ENCODE measurements at regions not wholly inside any gene's neighbourhood (a gene's known extent, or its start where the extent isn't known, plus 50 kb on each side); places are given as distances from the start of the nearest gene placed in this dataset.
"Not testable (repeated sequence)": the region's sequence is repeated elsewhere in the genome, so short reads cannot be mapped to it uniquely, and the experiment has no call there.

DNA sequence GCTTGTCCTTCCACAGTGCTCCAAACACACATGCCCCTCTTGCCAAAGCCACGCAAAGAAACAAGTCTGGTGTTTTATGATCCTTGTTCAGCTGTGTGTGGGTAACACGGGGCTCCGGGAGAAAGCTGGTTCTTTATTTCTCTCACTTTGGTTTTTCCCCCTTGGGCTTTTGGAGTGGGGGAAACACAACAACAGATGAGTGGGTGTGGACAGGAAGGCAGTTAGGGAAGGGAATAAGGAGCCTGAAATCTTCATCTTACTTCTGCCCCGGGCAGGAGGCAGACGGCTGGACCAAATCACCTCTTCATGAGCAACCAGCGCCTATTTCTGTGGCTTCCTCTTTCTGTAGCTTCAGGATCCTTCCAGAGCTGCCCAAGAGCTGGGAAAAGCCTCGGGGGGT lies 218.5 kb downstream of the PHETA1 start:
- no peak for DNase-seq

DNA sequence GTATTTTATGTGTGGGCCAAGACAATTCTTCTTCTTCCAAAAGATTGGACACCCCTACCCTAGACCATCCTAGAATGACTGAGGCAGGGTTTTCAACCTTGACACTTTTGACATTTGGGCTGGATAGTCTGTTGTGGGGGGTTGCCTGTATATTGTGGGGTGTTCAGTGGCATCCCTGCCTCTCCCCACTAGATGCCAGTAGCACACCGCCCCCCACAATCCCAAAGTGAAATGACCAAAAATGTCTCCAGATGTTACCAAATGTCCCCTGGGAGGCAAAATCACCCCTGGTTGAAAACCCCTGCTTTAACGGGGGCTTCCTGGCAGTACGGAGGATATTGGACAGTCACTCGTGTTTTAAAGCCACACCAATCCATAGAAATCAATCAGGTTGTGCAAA lies 219.6 kb downstream of the PHETA1 start:
- no peak for DNase-seq

DNA sequence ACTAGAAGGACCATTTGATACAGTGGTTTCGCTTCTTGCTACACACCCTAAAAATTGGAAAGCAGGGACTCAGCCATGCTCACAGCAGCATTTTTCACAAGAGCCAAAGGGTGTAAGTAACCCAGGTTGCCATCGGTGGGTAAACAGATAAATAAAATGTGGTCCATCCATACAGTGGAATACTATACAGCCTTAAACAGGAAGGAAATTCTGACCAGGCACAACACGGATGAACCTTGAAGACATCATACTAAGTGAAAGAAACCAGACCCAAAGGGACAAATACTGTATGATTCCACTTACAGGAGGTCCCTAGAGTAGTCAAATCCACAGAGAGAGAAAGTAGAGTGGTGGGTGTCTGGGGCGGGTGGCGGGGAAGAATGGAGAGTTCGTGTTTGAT lies 220.9 kb downstream of the PHETA1 start:
- no peak for DNase-seq

DNA sequence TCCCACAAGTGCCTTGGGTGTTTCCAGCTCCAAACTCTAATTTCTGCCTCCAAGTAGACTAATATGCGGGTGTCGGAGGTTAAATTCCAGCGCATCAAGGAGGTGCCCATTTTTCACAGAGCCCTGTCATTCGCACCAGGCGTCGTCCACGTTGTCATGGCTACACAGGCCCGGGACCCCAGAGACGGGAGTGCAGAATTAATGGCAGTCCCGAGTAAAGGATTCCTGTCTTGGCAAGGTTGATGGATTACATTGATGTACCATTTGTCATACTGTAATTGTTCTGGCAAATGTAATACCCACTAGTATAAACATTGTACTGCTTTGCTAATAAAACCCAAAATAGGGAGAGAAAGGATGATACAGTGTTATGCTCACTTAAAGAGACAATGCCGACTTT lies 222.9 kb upstream of the MYL2 start:
- no peak for DNase-seq

DNA sequence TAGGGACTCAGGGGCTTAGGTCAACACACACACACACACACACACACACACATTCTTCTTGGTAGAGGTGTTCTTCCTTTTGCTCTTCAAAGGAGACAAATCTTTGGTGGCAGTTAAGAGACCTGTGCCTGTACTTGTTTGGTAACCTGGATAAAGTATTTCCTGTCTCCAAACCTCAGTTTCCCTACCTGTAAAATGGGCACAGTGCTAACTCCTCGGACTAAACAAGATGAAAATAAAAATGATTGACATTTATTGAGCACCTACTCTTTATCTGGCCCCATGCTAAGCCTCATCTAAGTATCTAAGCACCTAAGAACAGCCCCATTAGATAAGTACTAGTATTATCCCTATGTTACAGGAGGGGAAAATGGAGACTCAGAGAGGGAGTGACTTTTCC lies 220.8 kb upstream of the MYL2 start:
- no peak for DNase-seq

DNA sequence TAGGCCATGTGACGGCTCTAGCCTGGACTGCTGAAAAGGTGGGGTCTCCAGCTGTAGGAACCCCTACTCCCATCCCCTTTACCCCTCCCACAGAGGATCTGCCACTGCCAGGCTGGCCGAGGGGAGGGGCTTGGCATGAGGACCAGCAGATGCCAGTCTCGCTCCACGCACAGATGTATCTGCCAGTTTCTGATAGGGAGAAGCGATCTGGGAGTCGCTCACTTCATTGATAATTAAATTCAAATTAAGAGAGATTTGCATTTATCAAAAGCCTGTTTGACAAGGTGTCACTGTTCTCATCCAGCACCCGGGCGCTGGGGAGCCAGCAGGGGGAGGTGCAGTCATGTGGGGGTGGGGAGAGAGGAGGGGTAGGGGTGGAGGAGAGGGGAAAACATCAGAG lies 217.6 kb upstream of the MYL2 start:
- DNase-seq: no peak

DNA sequence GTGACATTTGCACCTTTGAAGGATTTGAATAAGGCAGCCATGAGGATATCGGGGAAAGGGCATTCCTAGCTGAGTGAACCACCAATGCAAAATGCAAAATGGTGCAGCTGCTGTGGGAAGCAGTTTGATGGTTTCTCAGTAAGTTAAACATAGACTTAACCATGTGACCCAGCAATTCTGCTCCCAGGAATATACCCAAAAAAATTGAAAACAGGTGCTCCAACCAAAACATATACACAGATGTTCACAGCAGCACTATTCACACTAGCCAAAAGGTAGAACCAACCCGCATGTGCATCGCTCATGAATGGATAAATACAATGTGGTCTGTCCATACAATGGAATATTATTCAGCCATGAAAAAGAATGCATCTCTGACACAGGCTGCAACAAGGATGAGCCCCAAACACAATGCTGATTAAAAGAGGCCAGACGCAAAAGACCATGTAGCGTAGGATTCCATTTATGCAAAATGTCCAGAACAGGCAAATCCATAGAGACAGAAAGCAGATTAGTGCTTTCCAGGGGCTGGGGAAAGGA lies 215.0 kb upstream of the MYL2 start:
- no peak for DNase-seq

DNA sequence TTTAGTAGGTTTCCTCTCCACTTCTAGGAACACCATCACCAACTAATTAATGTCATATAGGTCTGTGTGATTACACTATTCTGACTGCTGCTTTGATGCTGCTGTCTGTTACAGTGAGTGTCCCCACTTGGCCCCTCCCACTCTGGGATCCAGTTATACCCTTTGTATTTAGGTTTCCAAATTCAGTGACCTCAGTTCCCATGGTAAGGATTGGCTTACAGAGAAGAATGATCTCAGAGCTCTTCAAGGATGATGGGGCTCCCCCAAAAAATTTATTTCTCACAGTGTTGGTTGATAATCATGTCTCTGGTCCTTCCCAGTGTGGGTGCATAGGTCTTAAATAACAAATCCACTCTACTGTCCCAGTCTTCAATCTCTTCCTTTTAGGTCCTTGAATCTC lies 210.0 kb upstream of the MYL2 start:
- DNase-seq: no peak

DNA sequence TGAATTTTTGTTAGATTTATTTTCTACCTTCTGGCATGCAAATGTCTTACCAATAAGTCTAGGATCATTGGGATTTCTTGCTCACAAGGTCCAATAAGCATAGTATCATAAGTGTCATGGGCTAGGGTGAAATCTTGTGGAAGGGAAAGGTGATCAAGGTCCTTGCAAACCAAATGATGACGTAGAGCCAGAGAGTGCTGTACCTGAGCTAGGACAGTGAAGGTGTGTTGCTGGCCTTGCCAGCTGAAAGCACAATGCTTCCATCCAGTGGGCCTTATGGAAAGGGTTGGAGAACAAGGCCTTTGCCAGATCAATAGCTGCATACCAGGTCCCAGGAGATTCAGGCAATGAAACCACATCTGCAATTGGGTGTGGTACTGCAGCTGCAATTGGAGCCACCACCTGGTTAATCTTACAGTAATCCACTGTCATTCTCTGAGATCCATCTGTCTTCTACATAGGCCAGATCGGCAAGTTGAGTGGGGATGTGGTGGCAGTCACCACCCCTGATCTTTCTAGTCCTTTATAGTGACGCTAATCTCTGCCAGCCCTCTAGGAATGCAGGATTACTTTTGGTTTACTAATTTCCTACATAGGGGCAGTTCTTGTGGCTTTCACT lies 208.9 kb upstream of the MYL2 start:
- DNase-seq: no peak

DNA sequence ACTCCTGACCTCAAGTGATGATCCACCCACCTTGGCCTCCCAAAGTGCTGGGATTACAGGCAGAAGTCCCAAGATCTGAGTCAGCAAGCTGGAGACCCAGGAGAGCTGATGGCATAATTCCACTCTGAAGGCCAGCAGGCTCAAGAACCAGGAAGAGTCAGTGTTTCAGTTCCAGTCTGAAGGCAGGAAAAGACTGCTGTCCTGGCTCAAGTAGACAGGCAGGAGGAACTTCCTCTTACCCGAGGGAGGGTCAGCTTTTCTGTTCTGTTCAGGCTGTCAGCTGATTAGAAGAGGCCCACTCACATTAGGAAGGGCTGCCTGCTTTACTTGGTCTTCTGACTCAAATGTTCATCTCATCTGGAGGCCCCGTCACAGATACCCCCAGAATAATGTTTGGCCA lies 206.0 kb upstream of the MYL2 start:
- DNase-seq: no peak

DNA sequence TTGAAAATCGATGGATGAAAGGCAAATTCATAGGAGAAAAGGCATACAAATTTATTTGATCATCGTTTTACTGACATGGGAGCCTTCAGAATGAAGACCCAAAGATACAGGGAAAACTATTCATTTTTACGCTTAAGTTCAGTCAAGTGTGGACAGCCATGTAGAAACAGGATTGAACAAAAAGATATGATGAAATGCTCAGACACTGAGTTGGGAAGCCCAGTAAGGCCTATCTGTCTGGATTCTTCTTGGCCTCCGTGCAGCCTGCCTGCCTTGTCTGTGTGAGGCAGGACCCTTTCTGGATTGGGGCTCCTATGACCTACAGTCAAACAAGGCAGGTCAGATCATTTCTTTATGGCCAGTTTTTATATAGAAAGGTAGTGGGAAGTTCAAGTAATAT lies 203.8 kb upstream of the MYL2 start:
- DNase-seq: no peak

DNA sequence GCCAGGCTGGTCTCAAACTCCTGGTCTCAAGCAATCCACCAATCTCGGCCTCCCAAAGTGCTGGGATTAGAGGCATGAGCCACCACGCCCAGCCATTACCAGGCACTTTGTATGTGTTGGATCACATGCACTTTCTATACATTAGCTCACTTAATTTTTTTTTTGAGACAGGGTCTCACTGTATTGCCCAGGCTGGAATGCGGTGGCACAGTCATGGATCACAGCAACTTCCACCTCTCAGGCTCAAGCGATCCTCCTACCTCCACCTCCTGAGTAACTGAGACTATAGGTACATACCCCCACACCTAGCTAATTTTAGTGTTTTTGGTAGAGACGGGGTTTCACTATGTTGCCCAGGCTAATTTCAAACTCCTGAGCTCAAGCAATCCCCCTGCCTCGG lies 203.0 kb upstream of the MYL2 start:
- no peak for DNase-seq

DNA sequence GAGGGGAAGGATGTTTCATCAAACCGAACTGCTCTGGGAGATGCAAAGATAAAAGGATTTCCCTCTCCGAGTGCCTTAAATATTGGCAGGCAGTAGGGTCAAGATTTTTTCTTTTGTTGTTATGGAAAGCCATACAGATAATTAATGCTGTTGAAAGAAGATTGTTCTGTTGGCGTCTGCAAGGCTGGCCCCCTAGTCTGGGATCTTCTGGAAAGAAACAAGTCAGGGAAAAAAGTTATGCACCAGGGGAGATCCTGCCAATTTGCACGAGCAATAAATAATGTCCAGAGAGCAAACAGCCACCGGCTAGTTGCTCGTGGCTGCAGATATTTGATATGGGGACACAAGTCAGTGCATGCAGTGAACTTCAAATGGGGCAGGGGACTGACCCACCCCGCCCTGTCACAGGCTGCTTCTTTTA lies 202.1 kb upstream of the MYL2 start:
- DNase-seq: no peak

DNA sequence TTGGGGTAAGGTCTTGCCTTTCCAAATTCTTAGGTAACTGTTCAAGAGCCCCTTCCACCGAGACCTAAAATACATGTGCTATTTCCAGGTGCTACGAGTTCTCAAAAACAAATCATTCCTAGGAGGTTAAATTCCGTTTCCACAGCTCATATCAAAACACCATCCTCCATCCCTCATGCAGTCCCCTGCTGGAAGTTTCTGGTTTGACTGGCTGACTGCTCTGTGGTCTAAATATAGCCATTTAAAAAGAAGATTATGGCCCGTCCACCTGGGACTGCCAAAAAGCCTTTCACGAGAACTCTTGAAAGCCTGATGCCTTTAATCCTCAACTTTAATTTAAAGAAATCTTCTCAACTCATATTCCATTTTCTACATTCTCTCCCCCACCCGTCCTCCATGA lies 201.5 kb upstream of the MYL2 start:
- no peak for DNase-seq

DNA sequence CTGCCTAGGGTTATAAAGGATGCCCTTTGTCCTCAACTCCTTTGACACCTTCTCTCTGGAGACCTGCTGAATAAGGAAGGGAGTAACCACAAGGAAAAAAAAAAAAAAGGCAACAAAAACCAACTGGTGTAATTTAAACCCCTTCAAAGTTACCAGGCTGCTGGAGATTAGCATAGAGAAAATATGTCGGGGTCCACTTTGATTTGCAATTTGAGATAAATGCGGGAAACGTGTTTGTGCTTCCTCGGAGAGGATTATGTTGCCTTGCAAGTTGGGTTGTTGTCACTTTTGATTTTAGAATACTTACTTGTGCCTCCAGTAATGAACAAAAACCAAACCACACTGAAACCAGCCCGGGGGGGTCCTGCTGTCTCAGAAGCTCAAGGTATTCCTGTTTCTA lies 200.2 kb upstream of the MYL2 start:
- DNase-seq: no peak

DNA sequence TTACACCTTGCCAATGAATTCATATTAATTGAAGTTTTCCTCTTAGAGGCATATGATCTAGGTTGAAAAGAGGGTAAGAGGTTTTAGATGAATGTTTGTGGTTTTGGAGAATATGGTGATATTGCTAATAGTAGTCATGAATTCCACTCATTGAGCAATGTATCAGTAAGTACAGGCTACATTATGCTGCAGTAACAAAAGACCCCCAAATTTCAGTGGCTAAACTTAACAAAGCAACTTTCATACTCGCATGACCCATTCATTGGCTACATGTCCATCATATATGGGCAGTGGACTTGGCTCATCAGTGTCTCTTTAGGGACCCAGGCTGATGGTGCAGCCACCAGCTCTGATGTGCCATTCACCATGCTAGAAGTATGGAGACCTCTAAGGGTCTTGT lies 196.6 kb upstream of the MYL2 start:
- no peak for DNase-seq

DNA sequence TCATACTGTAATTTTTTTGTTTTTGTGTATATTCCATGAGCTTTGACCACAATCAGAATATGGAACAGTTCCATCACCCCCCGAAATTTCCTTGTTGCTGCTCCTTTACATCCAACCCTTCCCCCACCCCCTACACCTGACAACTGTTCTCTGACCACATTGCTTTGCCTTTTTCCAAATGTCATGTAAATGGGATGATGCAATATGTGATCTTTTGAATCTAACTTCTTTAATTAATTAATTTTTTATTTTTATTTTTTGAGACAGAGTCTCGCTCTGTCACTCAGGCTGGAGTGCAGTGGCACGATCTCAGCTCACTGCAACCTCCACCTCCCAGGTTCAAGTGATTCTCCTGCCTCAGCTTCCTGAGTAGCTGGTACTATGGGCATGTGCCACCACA lies 192.9 kb upstream of the MYL2 start:
- DNase-seq: not testable (repeated sequence)

DNA sequence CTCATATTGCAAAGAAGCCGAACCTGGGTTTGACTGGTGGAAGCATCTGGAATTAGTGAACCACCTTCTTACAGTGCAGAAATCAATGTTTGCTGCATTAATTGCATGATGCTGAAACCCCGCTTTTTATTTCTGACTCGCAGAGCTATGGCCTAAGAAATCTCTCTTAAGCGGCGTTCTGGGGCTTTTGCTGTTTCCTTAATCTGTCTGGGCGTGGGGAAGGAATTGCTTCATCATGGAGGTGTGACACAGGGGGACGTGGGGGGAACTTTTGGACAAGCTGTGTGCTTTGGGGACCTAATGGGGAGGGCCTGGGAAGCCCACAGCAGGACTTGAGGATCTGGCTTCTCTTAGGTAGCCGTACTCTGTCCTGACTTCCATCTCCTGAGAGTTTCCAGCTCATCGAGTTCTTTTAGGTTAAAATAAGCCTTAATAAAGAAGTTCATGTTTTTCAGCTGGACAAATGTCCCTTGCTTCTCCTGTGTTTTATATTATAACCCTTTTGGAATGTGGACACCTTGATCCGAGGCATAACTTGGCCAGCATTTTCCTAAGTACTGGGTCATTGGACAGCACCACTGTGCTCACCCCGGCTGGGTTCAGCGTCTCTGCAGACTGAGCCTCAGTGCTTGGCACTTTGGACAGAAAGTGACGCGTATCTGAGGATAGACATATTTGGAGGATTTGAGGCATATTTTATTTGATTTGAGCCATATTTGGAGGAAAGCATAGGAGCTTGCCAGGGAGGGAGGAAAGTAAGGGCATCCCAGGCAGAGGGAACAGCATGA lies 192.1 kb upstream of the MYL2 start:
- no peak for DNase-seq

DNA sequence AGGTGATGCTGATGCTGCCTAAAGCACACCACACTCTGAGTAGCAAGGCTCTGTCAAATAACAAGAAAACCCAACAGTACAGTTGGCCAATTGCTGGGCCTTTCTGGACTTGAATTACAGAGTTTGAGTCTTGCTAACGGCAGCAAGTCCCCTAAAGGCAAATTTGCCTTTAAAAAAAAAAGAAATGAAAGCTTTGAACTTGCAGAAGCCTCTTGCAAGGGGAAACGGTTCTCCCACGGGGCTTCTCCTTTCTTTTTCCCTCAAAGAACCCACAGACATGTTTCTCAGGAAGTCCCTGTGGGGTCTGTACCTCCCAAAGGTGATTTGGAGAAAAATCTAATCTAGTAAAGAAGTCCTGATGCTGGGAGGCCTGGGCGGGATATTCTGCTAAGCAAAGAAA lies 191.3 kb upstream of the MYL2 start:
- no peak for DNase-seq

DNA sequence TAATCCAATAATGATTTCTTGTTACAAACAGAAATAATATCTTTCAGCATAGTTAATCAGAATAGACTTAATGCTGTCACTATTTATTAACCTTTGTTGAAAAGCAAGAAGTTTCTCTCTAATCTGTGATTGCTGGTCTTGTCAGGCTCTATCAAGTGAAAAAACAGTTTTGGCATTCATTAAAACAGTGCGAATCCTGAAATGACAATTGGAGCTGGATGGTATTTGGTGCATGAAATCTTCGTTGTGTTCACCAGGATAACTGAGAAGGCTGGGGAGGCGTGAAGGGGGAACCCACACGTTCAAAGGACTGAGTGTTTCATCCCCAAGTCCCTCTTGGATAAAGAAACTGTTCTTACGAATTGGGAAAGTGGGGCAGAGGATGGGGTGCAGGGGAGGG lies 190.2 kb upstream of the MYL2 start:
- no peak for DNase-seq

DNA sequence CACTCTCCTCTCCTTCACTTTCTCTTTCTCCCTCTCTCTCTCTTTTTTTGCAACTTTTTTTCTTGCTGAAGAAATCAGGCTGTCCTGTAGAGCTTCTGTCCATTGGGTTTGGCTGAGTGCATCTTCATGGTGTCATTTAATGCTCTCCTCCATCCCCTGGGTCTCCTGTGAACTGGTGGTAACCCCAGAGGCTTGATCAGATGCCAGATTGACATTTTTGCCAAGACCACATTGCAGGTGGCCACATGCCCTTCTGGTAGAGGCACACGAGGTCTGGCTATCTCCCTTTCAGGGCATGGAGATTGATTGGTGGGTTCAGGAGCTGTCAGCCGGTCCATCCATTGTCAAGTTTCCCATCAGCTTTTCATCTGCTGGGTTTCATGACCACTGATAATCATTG lies 188.3 kb upstream of the MYL2 start:
- DNase-seq: no peak

DNA sequence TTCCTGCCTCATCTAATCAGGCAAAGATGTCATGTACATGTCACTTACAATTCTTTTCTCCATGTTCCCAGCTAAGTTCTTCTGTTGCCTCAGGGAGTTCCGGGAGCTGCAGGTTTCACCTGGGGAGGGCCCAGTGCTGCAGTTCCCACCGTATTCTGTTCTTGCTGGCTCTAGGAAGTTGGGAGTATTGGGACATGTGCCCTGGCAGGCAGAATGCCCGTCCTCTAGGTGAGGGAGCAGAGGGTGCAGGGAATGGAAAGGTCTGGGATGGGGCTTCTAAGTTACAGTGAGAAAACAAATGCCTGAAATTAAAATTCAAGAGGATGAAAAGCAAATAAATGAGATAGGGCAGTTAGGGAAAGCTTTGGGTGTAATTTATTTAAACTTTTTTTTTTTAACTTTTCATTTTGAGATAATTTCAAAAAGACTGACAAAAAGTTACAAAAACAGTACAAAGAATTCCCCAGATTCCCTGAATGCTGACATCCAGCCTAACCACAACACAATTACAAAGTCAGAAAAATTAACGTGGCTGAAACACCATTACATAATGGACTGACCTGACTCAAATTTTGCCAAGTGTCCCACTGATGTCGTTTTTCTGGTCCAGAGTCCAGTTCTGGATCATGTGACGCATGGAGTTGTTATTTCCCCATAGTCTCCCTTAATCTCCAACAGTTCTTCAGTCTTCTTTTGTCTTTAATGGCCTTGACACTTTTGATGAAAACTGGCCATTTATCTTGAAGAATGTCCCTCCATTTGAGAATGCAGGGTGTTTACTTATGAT lies 187.2 kb upstream of the MYL2 start:
- DNase-seq: no peak

DNA sequence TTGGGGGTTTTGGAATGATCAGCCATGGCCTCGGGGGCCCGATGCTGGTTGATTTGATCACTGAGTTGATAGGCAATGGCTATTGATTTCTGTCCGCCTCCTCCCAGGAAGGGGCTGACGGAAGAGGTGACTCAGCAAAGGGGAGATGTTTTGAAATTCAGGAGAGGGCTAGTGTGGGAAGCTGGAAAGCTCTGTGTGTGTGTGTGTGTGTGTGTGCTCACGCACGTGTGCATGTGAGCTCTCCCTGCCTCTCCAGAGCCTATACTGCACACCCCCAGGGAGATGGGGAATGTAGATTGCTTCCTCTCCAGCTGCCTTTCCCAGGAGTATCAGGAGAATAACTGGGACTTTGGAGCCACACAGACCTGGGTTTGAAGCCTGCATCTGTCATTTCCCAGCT lies 184.9 kb upstream of the MYL2 start:
- DNase-seq: no peak

DNA sequence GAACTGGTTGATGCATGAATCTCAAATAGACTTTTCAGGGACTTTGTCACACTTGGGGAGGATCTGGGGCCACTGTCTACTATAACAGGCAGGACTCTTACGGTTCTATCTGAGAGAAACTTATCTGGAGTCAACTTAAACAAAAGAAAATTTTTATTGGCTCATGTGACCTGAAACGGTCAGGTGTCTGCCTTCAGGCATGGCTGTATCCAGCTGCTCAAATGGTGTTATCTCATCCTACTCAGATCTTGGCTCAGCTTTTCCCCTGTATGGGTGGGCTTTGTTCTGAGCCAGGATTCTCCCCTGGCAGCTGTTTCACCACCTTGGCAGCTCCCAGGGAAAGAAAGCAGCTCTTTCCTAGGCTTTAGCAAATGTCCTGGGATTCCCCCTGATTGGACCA lies 183.2 kb upstream of the MYL2 start:
- DNase-seq: no peak
